ENCODE measurements at regions not wholly inside any gene's neighbourhood (a gene's known extent, or its start where the extent isn't known, plus 50 kb on each side); places are given as distances from the start of the nearest gene placed in this dataset.

DNA sequence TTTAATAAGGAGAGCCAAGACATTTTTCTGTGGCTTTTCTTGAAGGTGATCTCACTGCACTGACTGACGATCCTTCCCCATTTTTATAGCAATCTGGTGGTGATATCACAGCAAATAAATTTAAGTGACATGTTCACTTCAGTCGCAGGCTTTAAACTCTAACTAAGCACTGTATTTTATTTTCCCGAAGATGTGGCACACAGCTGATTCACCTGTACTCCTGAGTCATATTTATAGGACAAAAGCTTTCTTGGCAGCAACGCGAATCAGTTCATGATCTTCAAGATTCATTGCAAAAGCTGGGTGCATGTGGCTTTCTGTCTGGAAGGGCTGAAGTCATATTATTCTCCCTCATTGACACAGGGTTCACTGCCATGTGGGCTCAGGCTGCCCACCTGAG, 79.8 kb upstream of the TUNAR start:
- TF ChIP-seq SP1 (IDR thresholded peaks at IDR 0.05) (no peak), NR2F2 (IDR thresholded peaks at IDR 0.05) (no peak), JUND (IDR thresholded peaks at IDR 0.05) (no peak), CTCF (IDR thresholded peaks at IDR 0.05; ENCODE audit: low read depth, low read length, missing input control) (no peak), HNF4G (IDR thresholded peaks at IDR 0.05) (no peak), FOXA2 (IDR thresholded peaks at IDR 0.05) (no peak), RXRA (IDR thresholded peaks at IDR 0.05) (no peak), RAD21 (IDR thresholded peaks at IDR 0.05) (no peak), REST (IDR thresholded peaks at IDR 0.05) (no peak), YY1 (IDR thresholded peaks at IDR 0.05) (no peak), MAX (IDR thresholded peaks at IDR 0.05) (no peak)
- H3K27me3 ChIP-seq (ENCODE audit: control insufficient read depth in 4 of 4, insufficient read depth in 4 of 4, low read length in 3 of 4) = peaks cover 0 to 4% (median under 1%) of the 10 kb centered on the region in 4 donors
- WGBS = 75% methylated on average over 5 of the region's 5 CpGs

GRCh38 chr14:95787941-95788340, 74.0 kb upstream of the TCL1A start:
- Histone ChIP-seq H3K4me1 (ENCODE audit: control insufficient read depth in 4 of 4, insufficient read depth in 4 of 4, low read length in 3 of 4) (no peaks in the 10 kb centered on the region), H3K9ac (ENCODE audit: low read depth in 1 of 2, low read length in 2 of 2) (no peak overlapping the region), H3K36me3 (ENCODE audit: control insufficient read depth in 4 of 4, insufficient read depth in 3 of 4, low read depth in 1 of 4, low read length in 3 of 4) (no peaks in the 10 kb centered on the region), H3K27ac (ENCODE audit: low read depth in 1 of 2, low read length in 2 of 2) (no peak overlapping the region), H3K27me3 (ENCODE audit: control insufficient read depth in 4 of 4, insufficient read depth in 4 of 4, low read length in 3 of 4) (no peaks in the 10 kb centered on the region), H3K4me3 (ENCODE audit: low read depth in 1 of 3, low read length in 3 of 3) (no peak overlapping the region), H3K9me3 (ENCODE audit: control insufficient read depth in 4 of 4, low read length in 3 of 4) (no peaks in the 10 kb centered on the region)
- WGBS = 78% methylated on average over 3 of the region's 3 CpGs
- TF ChIP-seq FOXA2 (IDR thresholded peaks at IDR 0.05) (no peak), TAF1 (conservative IDR thresholded peaks at IDR 0.05) (no peak), HNF4G (IDR thresholded peaks at IDR 0.05) (no peak), REST (IDR thresholded peaks at IDR 0.05) (no peak), NR2F2 (IDR thresholded peaks at IDR 0.05) (no peak), JUND (IDR thresholded peaks at IDR 0.05) (no peak), ATF3 (IDR thresholded peaks at IDR 0.05) (no peak), CTCF (IDR thresholded peaks at IDR 0.05; ENCODE audit: low read depth, low read length, missing input control) (no peak), HNF4A (conservative IDR thresholded peaks at IDR 0.05) (no peak), YY1 (IDR thresholded peaks at IDR 0.05) (no peak), EGR1 (IDR thresholded peaks at IDR 0.05; ENCODE audit: low read depth in 2 of 2) (no peak), RXRA (IDR thresholded peaks at IDR 0.05) (no peak), MAX (IDR thresholded peaks at IDR 0.05) (no peak), SP1 (IDR thresholded peaks at IDR 0.05) (no peak)
- TF ChIP-seq, protein P1, sequence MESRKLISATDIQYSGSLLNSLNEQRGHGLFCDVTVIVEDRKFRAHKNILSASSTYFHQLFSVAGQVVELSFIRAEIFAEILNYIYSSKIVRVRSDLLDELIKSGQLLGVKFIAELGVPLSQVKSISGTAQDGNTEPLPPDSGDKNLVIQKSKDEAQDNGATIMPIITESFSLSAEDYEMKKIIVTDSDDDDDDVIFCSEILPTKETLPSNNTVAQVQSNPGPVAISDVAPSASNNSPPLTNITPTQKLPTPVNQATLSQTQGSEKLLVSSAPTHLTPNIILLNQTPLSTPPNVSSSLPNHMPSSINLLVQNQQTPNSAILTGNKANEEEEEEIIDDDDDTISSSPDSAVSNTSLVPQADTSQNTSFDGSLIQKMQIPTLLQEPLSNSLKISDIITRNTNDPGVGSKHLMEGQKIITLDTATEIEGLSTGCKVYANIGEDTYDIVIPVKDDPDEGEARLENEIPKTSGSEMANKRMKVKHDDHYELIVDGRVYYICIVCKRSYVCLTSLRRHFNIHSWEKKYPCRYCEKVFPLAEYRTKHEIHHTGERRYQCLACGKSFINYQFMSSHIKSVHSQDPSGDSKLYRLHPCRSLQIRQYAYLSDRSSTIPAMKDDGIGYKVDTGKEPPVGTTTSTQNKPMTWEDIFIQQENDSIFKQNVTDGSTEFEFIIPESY (IDR thresholded peaks at IDR 0.05) = no peak
- no peak for DNase-seq (ENCODE audit: low spot score)

More for the DNA sequence above, 79.8 kb upstream of the TUNAR start:
- no peak overlapping the region for H3K9ac ChIP-seq (ENCODE audit: low read depth in 1 of 2, low read length in 2 of 2)
- no peaks in the 10 kb centered on the region for H3K9me3 ChIP-seq (ENCODE audit: control insufficient read depth in 4 of 4, low read length in 3 of 4)
- no peaks in the 10 kb centered on the region for H3K36me3 ChIP-seq (ENCODE audit: control insufficient read depth in 4 of 4, insufficient read depth in 3 of 4, low read depth in 1 of 4, low read length in 3 of 4)
- no peak for DNase-seq (ENCODE audit: low spot score)
- H3K27ac ChIP-seq (ENCODE audit: low read depth in 1 of 2, low read length in 2 of 2) = no peak overlapping the region
- no peak overlapping the region for H3K4me3 ChIP-seq (ENCODE audit: low read depth in 1 of 3, low read length in 3 of 3)
- H3K4me1 ChIP-seq (ENCODE audit: control insufficient read depth in 4 of 4, insufficient read depth in 4 of 4, low read length in 3 of 4) = no peaks in the 10 kb centered on the region

Measured in liver (tissue), 8 donors.